ENCODE measurements at regions not wholly inside any gene's neighbourhood (a gene's known extent, or its start where the extent isn't known, plus 50 kb on each side); places are given as distances from the start of the nearest gene placed in this dataset.

- TF ChIP-seq CTCF (conservative IDR thresholded peaks at IDR 0.05 in 1 of 2, IDR thresholded peaks at IDR 0.05 in 1 of 2; ENCODE audit: extremely low read depth in 1 of 2, insufficient read depth in 1 of 2, low read depth in 1 of 2, low read length in 2 of 2) (no peak), EZH2 (IDR thresholded peaks at IDR 0.05; ENCODE audit: borderline replicate concordance, low read length) (no peak)
These were observed 592.8 kb downstream of the HACE1 start for GRCh38 chr6:104266922-104267321.
